Fibroblast of mammary gland (primary cell): ENCODE measurements at regions not wholly inside any gene's neighbourhood (a gene's known extent, or its start where the extent isn't known, plus 50 kb on each side); places are given as distances from the start of the nearest gene placed in this dataset.

Experiments used
- DNase-seq: peaks from one replicate; pipeline ENCODE4 v3.0.0-alpha.2; 2010; ENCODE audit warnings: low read depth
- H3K4me3 ChIP-seq: 2 replicates; pipeline ENCODE4 v1.5.1; 2011; ENCODE audit warnings: low read depth, mild to moderate bottlenecking, low read length, moderate library complexity; ENCODE audit not compliant: control insufficient read depth
- CTCF ChIP-seq: conservative IDR thresholded peaks from 2 replicates; pipeline ENCODE4 v1.5.1; 2011; ENCODE audit warnings: low read depth, low read length, inconsistent platforms; ENCODE audit not compliant: control insufficient read depth, insufficient read depth

- no peak overlapping the region for H3K4me3 ChIP-seq
- TF ChIP-seq CTCF: no peak
- DNase-seq: no peak
Observed at GRCh38 chr10:118805146-118805545, 50.4 kb upstream of the CACUL1 start.

DNA sequence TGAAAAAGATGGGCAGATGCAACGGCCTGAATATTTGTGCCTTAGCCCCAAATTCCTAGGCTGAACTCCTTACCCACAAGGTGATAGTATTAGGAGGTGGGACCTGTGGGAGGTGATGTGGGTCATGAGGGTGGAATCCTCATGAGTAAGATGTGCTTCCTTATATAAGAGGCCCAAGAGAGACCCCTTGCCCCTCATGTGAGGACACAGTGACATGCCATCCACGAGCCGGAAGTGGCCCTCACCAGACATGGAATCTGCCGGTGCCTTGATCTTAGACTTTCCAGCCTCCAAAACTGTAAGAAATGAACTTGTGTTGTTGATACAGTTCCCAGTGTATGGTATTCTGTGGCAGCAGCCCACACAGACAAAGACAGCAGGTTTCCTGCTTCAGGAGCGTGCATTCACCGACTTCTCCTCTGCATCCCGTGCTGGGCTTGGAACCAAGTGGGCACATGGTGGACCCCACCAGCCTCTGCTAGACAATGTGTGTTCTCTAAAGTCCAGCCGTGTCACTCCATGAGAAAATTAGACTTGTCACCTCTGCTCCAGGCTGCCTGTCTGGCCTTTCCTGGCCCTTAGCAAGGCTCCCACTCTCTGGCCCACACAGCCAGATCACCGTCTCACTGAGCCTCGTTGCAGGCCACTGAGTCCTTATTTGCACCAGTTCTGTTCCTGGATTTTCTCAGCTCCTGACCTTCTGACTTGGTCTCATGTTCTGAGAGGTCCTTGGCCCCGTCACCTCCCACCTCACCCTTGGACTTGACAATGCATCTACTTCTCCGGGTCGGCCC lies 52.9 kb upstream of the CACUL1 start:
- TF ChIP-seq CTCF: no peak
- no peak overlapping the region for H3K4me3 ChIP-seq
- DNase-seq: no peak

DNA sequence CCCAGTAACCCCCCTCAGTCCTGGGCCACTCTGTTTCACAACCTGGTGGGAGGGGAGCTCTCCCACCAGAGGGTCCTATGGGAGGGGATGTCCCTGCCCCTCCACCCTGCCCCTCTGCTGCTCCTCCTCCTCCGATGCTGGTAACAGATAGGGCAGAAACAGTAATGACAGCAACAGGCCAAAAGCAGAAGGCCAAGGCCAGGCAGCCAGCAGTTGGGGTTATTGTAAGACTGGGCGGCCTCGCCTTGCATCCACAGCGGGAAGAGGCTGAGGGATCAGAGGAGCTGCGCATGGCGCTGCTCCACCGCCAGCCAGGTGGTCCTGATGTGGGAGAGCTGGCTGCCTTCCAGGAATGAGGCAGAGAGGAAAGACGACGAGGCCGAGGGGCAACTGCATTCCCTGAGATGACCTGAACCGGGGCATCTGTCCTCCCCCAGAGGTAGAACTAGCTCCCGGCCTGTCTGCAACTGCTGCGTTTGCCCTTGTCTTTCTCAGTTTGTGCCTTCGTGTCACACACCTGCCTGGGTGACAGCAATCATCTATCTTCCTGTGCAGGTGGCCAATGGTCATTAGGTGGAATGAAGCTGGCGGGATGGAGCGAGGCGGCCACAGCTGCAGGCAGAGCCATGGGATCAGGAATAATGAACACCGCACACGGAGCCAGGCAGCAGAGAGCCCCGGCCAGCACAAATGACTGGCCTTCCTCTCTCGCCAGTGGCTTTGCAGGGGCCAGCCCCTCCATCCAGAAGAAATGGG lies 54.0 kb upstream of the CACUL1 start:
- H3K4me3 ChIP-seq: no peak overlapping the region
- DNase-seq: no peak
- TF ChIP-seq CTCF: no peak

DNA sequence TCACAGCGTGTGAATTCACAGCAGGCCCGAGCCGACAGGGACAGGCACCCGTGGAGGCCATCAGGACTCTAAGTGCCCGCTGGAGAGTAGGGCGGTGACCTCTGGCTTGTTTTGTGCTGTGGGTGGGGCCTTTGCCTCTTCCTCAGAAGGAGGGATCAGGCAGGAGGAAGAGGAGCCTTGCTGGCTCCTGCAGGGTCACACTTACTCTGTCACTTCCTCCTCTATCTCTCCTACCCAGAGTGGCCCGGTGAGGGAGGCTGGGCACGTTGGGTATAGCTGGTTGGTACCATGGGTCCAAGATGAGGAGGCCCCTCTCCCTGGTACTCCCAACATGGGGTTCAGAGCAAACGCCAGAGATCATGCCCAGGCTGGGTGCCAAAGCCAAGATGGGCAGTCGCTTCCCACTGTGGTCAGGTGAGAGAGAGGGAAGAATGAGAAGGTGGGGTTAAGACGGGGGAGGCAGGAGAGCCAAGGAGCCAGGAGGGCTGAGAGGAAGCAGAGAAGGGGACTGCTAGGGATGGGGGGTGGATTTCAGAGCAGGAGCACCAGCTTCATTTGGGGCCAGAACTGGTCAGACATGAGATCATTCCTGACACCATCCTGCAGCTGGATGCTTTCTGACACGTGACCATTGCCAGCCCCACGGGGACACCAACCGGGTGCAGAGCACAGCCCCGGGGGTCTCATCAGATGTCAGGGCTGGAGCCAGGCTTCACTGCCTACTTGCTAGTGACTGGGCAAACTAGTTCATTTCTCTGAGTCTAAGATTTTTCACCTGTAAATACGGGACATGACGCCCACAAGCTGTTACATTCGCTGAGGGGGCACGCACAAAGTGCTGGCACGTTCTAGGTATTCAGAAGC lies 54.8 kb upstream of the CACUL1 start:
- TF ChIP-seq CTCF: no peak
- DNase-seq: no peak
- no peak overlapping the region for H3K4me3 ChIP-seq

DNA sequence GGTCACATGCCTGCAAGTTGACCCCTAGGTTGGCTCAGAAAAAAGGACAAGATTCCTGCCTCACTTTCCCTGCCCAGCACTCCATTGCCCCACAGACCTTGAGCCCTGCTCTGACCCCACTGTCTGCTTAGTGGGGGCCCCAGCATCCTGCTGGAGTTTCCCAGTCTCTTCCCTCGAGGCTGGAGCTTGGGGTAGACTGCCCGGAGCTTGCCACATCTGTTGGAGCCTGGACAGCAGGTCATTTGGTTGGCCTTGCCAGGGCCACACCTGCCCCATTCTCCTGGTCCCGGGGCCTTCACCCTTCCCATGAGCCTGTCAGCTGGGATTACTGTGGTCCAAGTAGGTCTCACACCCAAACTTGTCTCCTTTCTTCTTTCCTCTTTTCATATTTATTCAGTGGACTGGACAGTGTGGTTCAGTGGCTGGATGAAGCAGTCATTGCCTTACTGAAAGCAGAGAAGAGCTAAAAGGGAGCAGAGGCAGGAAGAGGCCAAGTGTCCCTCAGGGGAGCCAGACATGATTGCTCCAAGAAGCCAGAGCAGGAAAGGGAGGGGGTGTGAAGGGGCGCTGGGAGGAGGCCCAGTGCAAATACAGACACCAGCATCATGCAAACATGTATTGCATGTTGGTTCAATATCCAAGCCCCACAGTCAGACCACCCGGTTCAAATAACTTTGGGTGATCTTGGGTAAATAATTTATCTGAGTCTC lies 56.2 kb upstream of the CACUL1 start:
- DNase-seq: no peak
- TF ChIP-seq CTCF: no peak
- H3K4me3 ChIP-seq: no peak overlapping the region
